WI38 (cell line): ENCODE measurements at regions not wholly inside any gene's neighbourhood (a gene's known extent, or its start where the extent isn't known, plus 50 kb on each side); places are given as distances from the start of the nearest gene placed in this dataset.

ENCODE experiments used
- H3K4me3 ChIP-seq: 2 replicates; pipeline ENCODE4 v1.5.1; 2011; ENCODE audit warnings: low read depth, mild to moderate bottlenecking, control low read depth, low read length
- TF ChIP-seq, protein P1 (sequence below): IDR thresholded peaks from 2 replicates; pipeline ENCODE4 v1.5.1; 2012; ENCODE audit warnings: low read depth, mild to moderate bottlenecking, control low read depth, low read length

- no peak overlapping the region for H3K4me3 ChIP-seq
- TF ChIP-seq, protein P1, sequence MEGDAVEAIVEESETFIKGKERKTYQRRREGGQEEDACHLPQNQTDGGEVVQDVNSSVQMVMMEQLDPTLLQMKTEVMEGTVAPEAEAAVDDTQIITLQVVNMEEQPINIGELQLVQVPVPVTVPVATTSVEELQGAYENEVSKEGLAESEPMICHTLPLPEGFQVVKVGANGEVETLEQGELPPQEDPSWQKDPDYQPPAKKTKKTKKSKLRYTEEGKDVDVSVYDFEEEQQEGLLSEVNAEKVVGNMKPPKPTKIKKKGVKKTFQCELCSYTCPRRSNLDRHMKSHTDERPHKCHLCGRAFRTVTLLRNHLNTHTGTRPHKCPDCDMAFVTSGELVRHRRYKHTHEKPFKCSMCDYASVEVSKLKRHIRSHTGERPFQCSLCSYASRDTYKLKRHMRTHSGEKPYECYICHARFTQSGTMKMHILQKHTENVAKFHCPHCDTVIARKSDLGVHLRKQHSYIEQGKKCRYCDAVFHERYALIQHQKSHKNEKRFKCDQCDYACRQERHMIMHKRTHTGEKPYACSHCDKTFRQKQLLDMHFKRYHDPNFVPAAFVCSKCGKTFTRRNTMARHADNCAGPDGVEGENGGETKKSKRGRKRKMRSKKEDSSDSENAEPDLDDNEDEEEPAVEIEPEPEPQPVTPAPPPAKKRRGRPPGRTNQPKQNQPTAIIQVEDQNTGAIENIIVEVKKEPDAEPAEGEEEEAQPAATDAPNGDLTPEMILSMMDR: no peak
Measured at GRCh38 chr6:163675611-163676010, 261.1 kb downstream of the QKI start.

GRCh38 chr6:163672710-163673109 is 258.2 kb downstream of the QKI start:
- H3K4me3 ChIP-seq: no peak overlapping the region
- TF ChIP-seq, protein P1: no peak

DNA sequence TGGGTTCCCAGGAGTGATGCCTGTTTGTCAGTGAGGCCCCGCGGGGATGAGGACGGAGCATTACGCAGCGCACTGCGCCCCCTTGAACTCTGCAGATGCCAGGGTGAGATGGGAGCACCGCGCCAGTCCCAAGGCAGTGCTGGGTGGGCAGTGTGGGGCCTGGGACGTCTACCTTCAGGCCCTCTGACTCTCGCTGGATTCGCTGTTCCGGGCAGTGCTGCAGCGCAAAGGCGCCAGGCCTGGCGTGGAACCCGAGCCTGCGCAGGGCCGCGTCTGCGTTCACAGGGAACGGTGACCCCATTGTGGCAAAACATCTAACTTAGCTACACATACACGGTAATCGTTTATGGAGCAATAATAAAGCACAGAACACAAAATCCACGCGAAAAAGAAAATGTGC is 257.3 kb downstream of the QKI start:
- TF ChIP-seq, protein P1: no peak
- H3K4me3 ChIP-seq: no peak overlapping the region

GRCh38 chr6:163671355-163671754 is 256.8 kb downstream of the QKI start:
- TF ChIP-seq, protein P1: no peak
- H3K4me3 ChIP-seq: no peak overlapping the region

- H3K4me3 ChIP-seq: no peak overlapping the region
- TF ChIP-seq, protein P1: no peak
Measured at GRCh38 chr6:163670336-163670735, 255.8 kb downstream of the QKI start.

DNA sequence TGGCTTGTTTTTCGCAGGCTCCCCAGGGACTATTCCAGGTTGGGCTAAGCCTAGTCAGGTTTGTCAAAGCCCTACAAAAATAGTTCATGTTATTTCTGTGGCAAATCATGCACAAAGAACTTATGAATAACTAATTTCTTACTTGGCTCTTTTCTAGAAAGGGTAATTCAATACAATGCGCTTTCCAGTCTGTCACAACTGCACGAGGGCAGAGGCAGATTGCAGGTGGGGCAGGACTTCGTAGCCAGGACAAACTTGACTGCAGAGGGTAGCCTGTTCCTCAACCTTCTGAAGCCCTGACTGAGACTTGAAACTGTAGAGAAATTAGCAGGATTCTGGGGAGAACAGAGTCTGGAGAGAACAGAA is 253.5 kb downstream of the QKI start:
- no peak overlapping the region for H3K4me3 ChIP-seq
- TF ChIP-seq, protein P1: no peak

- H3K4me3 ChIP-seq: no peak overlapping the region
- TF ChIP-seq, protein P1: no peak
Measured at GRCh38 chr6:163667372-163668060, 253.0 kb downstream of the QKI start.
